ENCODE measurements at regions not wholly inside any gene's neighbourhood (a gene's known extent, or its start where the extent isn't known, plus 50 kb on each side); places are given as distances from the start of the nearest gene placed in this dataset.

DNA sequence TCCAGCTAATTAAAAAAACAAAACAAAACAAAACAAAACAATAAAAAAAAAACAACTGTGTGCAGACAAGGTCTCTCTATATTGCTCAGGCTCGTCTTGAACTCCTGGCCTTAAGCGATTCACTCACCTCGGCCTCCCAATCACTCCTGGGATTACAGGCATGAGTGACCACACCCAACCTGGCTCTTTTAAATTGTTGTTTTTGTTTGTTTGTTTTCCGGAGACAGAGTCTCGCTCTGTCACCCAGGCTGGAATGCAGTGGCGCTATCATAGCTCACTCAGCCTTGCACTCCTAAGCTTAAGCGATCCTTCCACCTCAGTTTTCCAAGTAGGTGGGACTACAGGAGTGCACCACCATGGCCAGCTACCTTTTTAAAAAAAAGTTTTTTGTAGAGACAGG is 201.6 kb downstream of the EN1 start:
- TF ChIP-seq POLR2A (IDR thresholded peaks at IDR 0.05; ENCODE audit: low read length) (no peak), GATA1 (IDR thresholded peaks at IDR 0.05; ENCODE audit: low read depth, low read length) (no peak)
- DNase-seq = no peak

DNA sequence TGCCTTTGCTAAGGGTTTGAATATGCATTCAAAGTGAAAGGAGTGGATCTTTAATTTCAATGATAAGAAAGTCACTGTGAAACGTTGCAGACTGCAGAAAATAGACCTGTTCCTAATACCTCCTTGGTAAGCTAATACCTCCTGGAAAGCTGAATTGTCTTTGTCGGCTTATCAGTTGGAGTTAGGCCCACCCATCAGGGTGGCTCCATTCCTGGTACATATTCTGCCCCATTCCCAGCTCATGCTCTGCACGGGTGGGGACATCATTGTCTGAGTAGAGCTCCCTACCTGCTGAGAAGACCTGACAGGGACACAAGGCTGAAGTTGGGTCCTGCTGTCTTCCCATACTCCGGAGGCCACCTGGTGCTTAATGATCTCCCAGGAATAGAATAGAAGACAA is 203.3 kb downstream of the EN1 start:
- DNase-seq = no peak
- TF ChIP-seq POLR2A (IDR thresholded peaks at IDR 0.05; ENCODE audit: low read length) = no peak
- no peak for TF ChIP-seq GATA1 (IDR thresholded peaks at IDR 0.05; ENCODE audit: low read depth, low read length)

DNA sequence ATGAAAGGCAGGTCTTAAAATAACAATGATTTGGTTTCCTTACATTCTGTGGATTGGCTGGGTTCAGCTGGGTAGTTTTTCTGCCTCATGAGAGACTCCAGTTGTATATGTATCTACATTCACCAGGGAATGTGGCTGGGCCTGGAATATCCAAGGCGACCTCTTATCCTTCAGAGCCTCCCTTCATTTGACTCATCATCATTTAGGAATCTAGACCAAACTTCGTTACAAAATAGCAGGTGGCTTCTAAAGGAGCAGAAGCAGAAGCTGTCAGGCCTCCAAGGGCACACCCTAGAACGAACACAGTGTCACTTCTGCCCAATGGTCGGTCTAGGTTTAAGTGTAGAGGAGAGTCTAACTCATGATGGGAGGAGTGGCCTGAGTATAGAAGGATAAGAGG is 204.2 kb downstream of the EN1 start:
- TF ChIP-seq POLR2A (IDR thresholded peaks at IDR 0.05; ENCODE audit: low read length) (no peak), GATA1 (IDR thresholded peaks at IDR 0.05; ENCODE audit: low read depth, low read length) (no peak)
- no peak for DNase-seq

GRCh38 chr2:118642501-118642900 is 204.9 kb downstream of the EN1 start:
- no peak for DNase-seq

DNA sequence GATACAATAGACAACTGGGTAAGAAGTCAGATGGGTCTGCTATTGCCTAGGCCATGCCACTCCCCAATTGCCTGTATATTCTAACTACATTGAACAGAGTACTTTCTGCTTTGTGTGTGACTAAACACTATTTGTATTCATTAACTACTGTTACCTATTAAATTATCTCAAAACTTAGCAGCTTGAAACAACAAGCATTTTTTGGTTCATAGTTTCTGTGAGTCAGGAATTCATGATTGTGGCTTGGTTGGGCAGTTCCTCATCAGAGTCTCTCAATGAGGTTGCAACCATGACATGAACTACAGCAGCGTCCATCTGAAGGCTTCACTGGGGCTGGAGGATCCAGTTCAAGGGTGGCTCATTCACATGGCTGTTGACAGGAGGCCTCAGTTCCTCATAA is 205.7 kb downstream of the EN1 start:
- TF ChIP-seq GATA1 (IDR thresholded peaks at IDR 0.05; ENCODE audit: low read depth, low read length) (no peak), POLR2A (IDR thresholded peaks at IDR 0.05; ENCODE audit: low read length) (no peak)
- DNase-seq = no peak

More at GRCh38 chr2:118642501-118642900, 204.9 kb downstream of the EN1 start:
- TF ChIP-seq POLR2A (IDR thresholded peaks at IDR 0.05; ENCODE audit: low read length) (no peak), GATA1 (IDR thresholded peaks at IDR 0.05; ENCODE audit: low read depth, low read length) (no peak)

DNA sequence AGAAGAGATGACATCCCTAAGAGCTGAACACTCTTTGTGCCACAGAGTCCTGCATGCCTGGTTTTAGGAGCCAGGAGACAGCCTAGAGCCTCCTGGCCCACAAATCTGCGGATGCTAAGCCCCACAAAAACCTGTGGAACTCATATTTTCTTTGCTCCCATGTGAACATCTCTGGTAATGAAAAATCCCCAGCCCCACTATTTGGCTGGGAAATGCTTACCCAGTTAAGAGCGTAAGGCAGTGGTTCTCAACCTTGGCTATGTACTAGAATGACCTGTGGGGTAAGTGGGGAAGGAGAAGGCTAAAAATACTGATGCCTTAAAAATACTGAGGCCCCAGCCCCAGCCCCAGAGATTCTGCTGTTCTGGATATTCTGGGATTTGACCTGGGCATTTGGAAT is 208.1 kb downstream of the EN1 start:
- no peak for TF ChIP-seq GATA1 (IDR thresholded peaks at IDR 0.05; ENCODE audit: low read depth, low read length)
- no peak for TF ChIP-seq POLR2A (IDR thresholded peaks at IDR 0.05; ENCODE audit: low read length)
- DNase-seq = no peak

- no peak for TF ChIP-seq POLR2A (IDR thresholded peaks at IDR 0.05; ENCODE audit: low read length)
- DNase-seq = no peak
Observed at GRCh38 chr2:118638453-118638852, 209.0 kb downstream of the EN1 start.

DNA sequence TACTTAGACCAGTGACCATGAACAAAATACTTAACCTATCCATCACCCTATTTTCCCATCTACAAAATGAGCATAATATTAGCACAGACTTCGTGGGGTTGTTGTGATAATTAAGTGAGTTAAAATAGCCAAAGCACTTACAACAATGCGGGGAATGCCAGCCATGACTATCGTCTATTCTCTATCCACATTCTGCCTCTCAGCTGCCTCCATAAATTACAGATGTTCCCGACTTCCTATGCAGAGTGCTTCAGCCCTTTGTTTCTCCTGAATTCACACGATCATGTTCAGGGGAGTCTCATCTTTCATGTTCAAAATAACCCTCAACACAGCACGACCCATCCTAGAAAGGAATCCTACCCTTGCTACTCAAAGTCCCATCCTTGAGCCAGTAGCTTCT is 211.6 kb downstream of the EN1 start:
- no peak for DNase-seq
- TF ChIP-seq GATA1 (IDR thresholded peaks at IDR 0.05; ENCODE audit: low read depth, low read length) = no peak
- no peak for TF ChIP-seq POLR2A (IDR thresholded peaks at IDR 0.05; ENCODE audit: low read length)

- TF ChIP-seq GATA1 (IDR thresholded peaks at IDR 0.05; ENCODE audit: low read depth, low read length) (no peak), POLR2A (IDR thresholded peaks at IDR 0.05; ENCODE audit: low read length) (no peak)
- no peak for DNase-seq
Observed at GRCh38 chr2:118634876-118635275, 212.6 kb downstream of the EN1 start.

GRCh38 chr2:118633371-118634018 is 214.0 kb downstream of the EN1 start:
- TF ChIP-seq POLR2A (IDR thresholded peaks at IDR 0.05; ENCODE audit: low read length) = no peak
- no peak for TF ChIP-seq GATA1 (IDR thresholded peaks at IDR 0.05; ENCODE audit: low read depth, low read length)
- DNase-seq = no peak

- TF ChIP-seq GATA1 (IDR thresholded peaks at IDR 0.05; ENCODE audit: low read depth, low read length) (no peak), POLR2A (IDR thresholded peaks at IDR 0.05; ENCODE audit: low read length) (no peak)
- no peak for DNase-seq
Observed at GRCh38 chr2:118632921-118633320, 214.5 kb downstream of the EN1 start.

DNA sequence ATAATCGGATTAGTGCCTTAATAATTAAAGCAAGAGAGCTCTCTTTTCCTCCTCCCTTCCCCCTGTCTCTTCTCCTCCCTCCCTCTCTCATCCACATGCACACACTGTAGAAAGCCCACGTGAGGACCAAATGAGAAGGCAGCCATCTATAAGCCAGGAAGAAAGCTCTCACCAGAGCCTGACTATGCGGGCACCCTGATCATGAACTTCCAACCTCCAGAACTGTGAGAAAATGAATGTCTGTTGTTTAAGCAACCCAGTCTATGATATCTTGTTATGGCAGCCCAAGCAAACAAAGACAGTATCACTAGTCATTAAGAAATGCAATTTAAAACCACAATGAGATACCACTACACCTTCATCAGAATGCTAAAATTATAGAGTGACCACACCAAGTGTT is 220.3 kb downstream of the EN1 start:
- no peak for DNase-seq
- no peak for TF ChIP-seq GATA1 (IDR thresholded peaks at IDR 0.05; ENCODE audit: low read depth, low read length)
- TF ChIP-seq POLR2A (IDR thresholded peaks at IDR 0.05; ENCODE audit: low read length) = no peak

GRCh38 chr2:118622913-118623312 is 224.5 kb downstream of the EN1 start:
- TF ChIP-seq POLR2A (IDR thresholded peaks at IDR 0.05; ENCODE audit: low read length) (no peak), GATA1 (IDR thresholded peaks at IDR 0.05; ENCODE audit: low read depth, low read length) (no peak)
- no peak for DNase-seq

GRCh38 chr2:118622108-118622507 is 225.3 kb downstream of the EN1 start:
- DNase-seq = no peak
- TF ChIP-seq POLR2A (IDR thresholded peaks at IDR 0.05; ENCODE audit: low read length) = no peak
- TF ChIP-seq GATA1 (IDR thresholded peaks at IDR 0.05; ENCODE audit: low read depth, low read length) = no peak

DNA sequence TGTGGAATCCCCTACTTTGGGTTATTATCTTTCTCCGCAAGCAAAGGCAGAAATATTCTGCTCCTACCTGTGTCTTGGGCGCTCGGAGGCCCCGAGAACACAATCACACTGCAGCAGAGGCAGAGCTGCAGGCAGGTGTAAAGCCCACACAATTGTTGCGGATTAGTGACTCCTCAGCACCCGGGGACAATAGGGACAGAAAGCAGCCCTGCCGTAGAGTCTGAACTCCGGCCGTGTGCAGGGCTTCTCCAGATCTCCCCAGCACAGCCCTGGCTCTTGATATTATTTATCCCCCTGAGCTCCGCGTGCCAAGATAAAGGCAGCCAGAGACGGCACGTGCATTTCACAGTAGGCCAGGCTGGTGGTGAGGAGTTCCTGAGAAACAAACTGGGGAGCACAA is 229.2 kb downstream of the EN1 start:
- TF ChIP-seq GATA1 (IDR thresholded peaks at IDR 0.05; ENCODE audit: low read depth, low read length) = no peak
- no peak for TF ChIP-seq POLR2A (IDR thresholded peaks at IDR 0.05; ENCODE audit: low read length)
- no peak for DNase-seq

GRCh38 chr2:118616432-118616831 is 231.0 kb downstream of the EN1 start:
- DNase-seq = no peak
- TF ChIP-seq POLR2A (IDR thresholded peaks at IDR 0.05; ENCODE audit: low read length) = no peak
- TF ChIP-seq GATA1 (IDR thresholded peaks at IDR 0.05; ENCODE audit: low read depth, low read length) = no peak
